MM.1S (cell line): ENCODE measurements at regions not wholly inside any gene's neighbourhood (a gene's known extent, or its start where the extent isn't known, plus 50 kb on each side); places are given as distances from the start of the nearest gene placed in this dataset.

Experiments used
- DNase-seq: peaks from one replicate; pipeline ENCODE4 v3.0.0-alpha.2; 2015
- H2AFZ ChIP-seq: fragments of 300-600 bp; sonication (generic); 2 replicates; pipeline ENCODE4 v1.6.0; 2016; ENCODE audit warnings: antibody characterized with exemption, low read length
- H3F3A ChIP-seq: fragments of 300-600 bp; sonication (generic); 2 replicates; pipeline ENCODE4 v1.6.1; 2016; ENCODE audit warnings: mild to moderate bottlenecking, antibody characterized with exemption, low read length, moderate library complexity, mixed read lengths; ENCODE audit not compliant: insufficient read depth
- H3K27ac ChIP-seq: fragments of 300-600 bp; sonication (generic); 2 replicates; pipeline ENCODE4 v1.5.1; 2016; ENCODE audit warnings: mild to moderate bottlenecking, low read length
- H3K27me3 ChIP-seq: fragments of 300-600 bp; sonication (generic); replicated peaks from 2 replicates; pipeline ENCODE4 v1.6.0; 2016; ENCODE audit warnings: low read length; ENCODE audit not compliant: insufficient read depth
- H3K36me3 ChIP-seq: fragments of 300-600 bp; sonication (generic); replicated peaks from 2 replicates; pipeline ENCODE4 v1.6.1; 2016; ENCODE audit warnings: mild to moderate bottlenecking, low read length, mixed read lengths; ENCODE audit not compliant: insufficient read depth
- H3K4me1 ChIP-seq: fragments of 300-600 bp; sonication (generic); 2 replicates; pipeline ENCODE4 v1.6.1; 2016; ENCODE audit warnings: low read length, mixed read lengths
- H3K4me2 ChIP-seq: fragments of 300-600 bp; sonication (generic); 2 replicates; pipeline ENCODE4 v1.6.0; 2016; ENCODE audit warnings: low read depth, low read length
- H3K4me3 ChIP-seq: fragments of 300-600 bp; sonication (generic); 2 replicates; pipeline ENCODE4 v1.5.1; 2016; ENCODE audit warnings: low read length, mixed read lengths
- H3K79me2 ChIP-seq: fragments of 300-600 bp; sonication (generic); 2 replicates; pipeline ENCODE4 v1.6.1; 2016; ENCODE audit warnings: mixed run types, low read length, mixed read lengths
- H3K9ac ChIP-seq: fragments of 300-600 bp; sonication (generic); 2 replicates; pipeline ENCODE4 v1.6.1; 2016; ENCODE audit warnings: low read length, mixed read lengths
- H3K9me2 ChIP-seq: fragments of 300-600 bp; sonication (generic); replicated peaks from 2 replicates; pipeline ENCODE4 v1.6.1; 2016; ENCODE audit warnings: mild to moderate bottlenecking, low read length, mixed read lengths; ENCODE audit not compliant: insufficient read depth
- H3K9me3 ChIP-seq: fragments of 300-600 bp; sonication (generic); replicated peaks from 2 replicates; pipeline ENCODE4 v1.6.1; 2016; ENCODE audit warnings: mild to moderate bottlenecking, low read length, mixed read lengths; ENCODE audit not compliant: insufficient read depth
- H4K20me1 ChIP-seq: fragments of 300-600 bp; sonication (generic); 2 replicates; pipeline ENCODE4 v1.6.1; 2016; ENCODE audit warnings: mild to moderate bottlenecking, low read length, moderate library complexity, mixed read lengths; ENCODE audit not compliant: insufficient read depth
- CTCF ChIP-seq: fragments of 300-600 bp; sonication (generic); IDR thresholded peaks from 2 replicates; pipeline ENCODE4 v1.5.1; 2016; ENCODE audit warnings: antibody characterized with exemption, low read length, mixed read lengths
- EZH2 ChIP-seq: fragments of 300-600 bp; sonication (generic); optimal IDR thresholded peaks from 2 replicates; pipeline ENCODE3; 2017; ENCODE audit warnings: low read depth, mild to moderate bottlenecking, antibody characterized with exemption, low read length, mixed read lengths
- EZH2phosphoT487 ChIP-seq: fragments of 300-600 bp; sonication (generic); IDR thresholded peaks from 2 replicates; pipeline ENCODE4 v1.6.1; 2018; ENCODE audit warnings: antibody characterized with exemption, low read length

GRCh38 chr4:132026816-132027215 lies 1122.3 kb upstream of the PCDH10 start:
- Histone ChIP-seq H4K20me1 (no peaks in the 10 kb centered on the region), H3K9me3 (no peaks in the 10 kb centered on the region), H3K4me3 (no peak overlapping the region), H3K9me2 (no peaks in the 10 kb centered on the region), H3F3A (no peaks in the 10 kb centered on the region), H3K27me3 (no peaks in the 10 kb centered on the region), H3K4me1 (no peaks in the 10 kb centered on the region), H3K79me2 (no peaks in the 10 kb centered on the region), H3K4me2 (no peak overlapping the region), H3K27ac (no peak overlapping the region), H3K9ac (no peak overlapping the region), H2AFZ (0 out of 2 replicates have a peak overlapping the region, but pooled peaks have one; percentile 9), H3K36me3 (no peaks in the 10 kb centered on the region)
- TF ChIP-seq EZH2 (no peak), CTCF (no peak), EZH2phosphoT487 (no peak)
- DNase-seq = no peak

- Histone ChIP-seq H4K20me1 (no peaks in the 10 kb centered on the region), H3K27ac (no peak overlapping the region), H3K27me3 (no peaks in the 10 kb centered on the region), H3K79me2 (no peaks in the 10 kb centered on the region), H2AFZ (no peak overlapping the region), H3K9me2 (no peaks in the 10 kb centered on the region), H3K4me3 (no peak overlapping the region), H3F3A (no peaks in the 10 kb centered on the region), H3K4me2 (no peak overlapping the region), H3K9ac (no peak overlapping the region), H3K36me3 (no peaks in the 10 kb centered on the region), H3K9me3 (no peaks in the 10 kb centered on the region), H3K4me1 (no peaks in the 10 kb centered on the region)
- no peak for DNase-seq
- TF ChIP-seq CTCF (no peak), EZH2 (no peak), EZH2phosphoT487 (no peak)
Observed at GRCh38 chr4:132056496-132056895, 1092.6 kb upstream of the PCDH10 start.

GRCh38 chr4:132059227-132059626 lies 1089.9 kb upstream of the PCDH10 start:
- H3F3A ChIP-seq = no peaks in the 10 kb centered on the region
- no peak for DNase-seq
- no peaks in the 10 kb centered on the region for H3K79me2 ChIP-seq
- TF ChIP-seq EZH2phosphoT487 = no peak
- no peak for TF ChIP-seq EZH2
- no peak for TF ChIP-seq CTCF
- H3K9me2 ChIP-seq = no peaks in the 10 kb centered on the region
- H3K9ac ChIP-seq = no peak overlapping the region
- H4K20me1 ChIP-seq = no peaks in the 10 kb centered on the region
- no peak overlapping the region for H3K4me3 ChIP-seq
- no peak overlapping the region for H2AFZ ChIP-seq
- H3K4me2 ChIP-seq = no peak overlapping the region
- no peaks in the 10 kb centered on the region for H3K36me3 ChIP-seq
- H3K9me3 ChIP-seq = no peaks in the 10 kb centered on the region
- H3K27ac ChIP-seq = no peak overlapping the region
- no peaks in the 10 kb centered on the region for H3K27me3 ChIP-seq
- no peaks in the 10 kb centered on the region for H3K4me1 ChIP-seq
